ENCODE measurements at regions not wholly inside any gene's neighbourhood (a gene's known extent, or its start where the extent isn't known, plus 50 kb on each side); places are given as distances from the start of the nearest gene placed in this dataset.

DNA sequence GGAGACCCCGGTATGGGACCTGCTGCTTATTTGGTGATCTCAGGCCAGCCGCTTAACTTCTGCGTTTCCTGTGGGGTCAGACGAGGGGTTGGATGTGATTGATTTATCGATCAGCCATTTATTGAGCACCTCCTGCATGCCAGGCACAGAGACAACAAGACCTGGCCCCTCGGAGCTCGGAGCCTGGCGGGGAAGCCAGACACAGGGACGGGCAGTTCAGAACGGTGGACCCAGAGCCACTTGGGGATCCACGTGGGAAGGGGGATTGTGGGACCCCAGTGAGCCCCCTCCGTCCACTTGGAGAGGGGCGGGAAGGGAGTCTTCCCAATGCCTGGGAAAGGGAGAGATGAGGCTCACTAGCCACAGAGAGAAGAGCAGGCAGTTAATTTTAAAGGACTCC is 84.7 kb upstream of the CIBAR2 start:
- no peak for ATAC-seq
- intact Hi-C loops (cut with DNase I), result no loop called here
- H3K4me3 ChIP-seq, result no peak overlapping the region
- TF ChIP-seq POLR2A (IDR thresholded peaks at IDR 0.05), result no peak
- TF ChIP-seq, protein P1, sequence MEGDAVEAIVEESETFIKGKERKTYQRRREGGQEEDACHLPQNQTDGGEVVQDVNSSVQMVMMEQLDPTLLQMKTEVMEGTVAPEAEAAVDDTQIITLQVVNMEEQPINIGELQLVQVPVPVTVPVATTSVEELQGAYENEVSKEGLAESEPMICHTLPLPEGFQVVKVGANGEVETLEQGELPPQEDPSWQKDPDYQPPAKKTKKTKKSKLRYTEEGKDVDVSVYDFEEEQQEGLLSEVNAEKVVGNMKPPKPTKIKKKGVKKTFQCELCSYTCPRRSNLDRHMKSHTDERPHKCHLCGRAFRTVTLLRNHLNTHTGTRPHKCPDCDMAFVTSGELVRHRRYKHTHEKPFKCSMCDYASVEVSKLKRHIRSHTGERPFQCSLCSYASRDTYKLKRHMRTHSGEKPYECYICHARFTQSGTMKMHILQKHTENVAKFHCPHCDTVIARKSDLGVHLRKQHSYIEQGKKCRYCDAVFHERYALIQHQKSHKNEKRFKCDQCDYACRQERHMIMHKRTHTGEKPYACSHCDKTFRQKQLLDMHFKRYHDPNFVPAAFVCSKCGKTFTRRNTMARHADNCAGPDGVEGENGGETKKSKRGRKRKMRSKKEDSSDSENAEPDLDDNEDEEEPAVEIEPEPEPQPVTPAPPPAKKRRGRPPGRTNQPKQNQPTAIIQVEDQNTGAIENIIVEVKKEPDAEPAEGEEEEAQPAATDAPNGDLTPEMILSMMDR (IDR thresholded peaks at IDR 0.05), result no peak
- H3K36me3 ChIP-seq (replicated peaks in 1 of 2; ENCODE audit: insufficient read depth in 1 of 2, low read depth in 2 of 2), result no peaks in the 10 kb centered on the region
- H3K4me1 ChIP-seq, result peaks cover 44% of the 10 kb centered on the region
- H3K27ac ChIP-seq, result peak overlapping the region; percentile 68 to 89 (median 78)
- H3K9me3 ChIP-seq, result no peaks in the 10 kb centered on the region
- DNase-seq, result no peak
- no peaks in the 10 kb centered on the region for H3K27me3 ChIP-seq
- 49 to 81% methylated on average over 12 to 13 of the region's 13 CpGs for WGBS, 2 donors

DNA sequence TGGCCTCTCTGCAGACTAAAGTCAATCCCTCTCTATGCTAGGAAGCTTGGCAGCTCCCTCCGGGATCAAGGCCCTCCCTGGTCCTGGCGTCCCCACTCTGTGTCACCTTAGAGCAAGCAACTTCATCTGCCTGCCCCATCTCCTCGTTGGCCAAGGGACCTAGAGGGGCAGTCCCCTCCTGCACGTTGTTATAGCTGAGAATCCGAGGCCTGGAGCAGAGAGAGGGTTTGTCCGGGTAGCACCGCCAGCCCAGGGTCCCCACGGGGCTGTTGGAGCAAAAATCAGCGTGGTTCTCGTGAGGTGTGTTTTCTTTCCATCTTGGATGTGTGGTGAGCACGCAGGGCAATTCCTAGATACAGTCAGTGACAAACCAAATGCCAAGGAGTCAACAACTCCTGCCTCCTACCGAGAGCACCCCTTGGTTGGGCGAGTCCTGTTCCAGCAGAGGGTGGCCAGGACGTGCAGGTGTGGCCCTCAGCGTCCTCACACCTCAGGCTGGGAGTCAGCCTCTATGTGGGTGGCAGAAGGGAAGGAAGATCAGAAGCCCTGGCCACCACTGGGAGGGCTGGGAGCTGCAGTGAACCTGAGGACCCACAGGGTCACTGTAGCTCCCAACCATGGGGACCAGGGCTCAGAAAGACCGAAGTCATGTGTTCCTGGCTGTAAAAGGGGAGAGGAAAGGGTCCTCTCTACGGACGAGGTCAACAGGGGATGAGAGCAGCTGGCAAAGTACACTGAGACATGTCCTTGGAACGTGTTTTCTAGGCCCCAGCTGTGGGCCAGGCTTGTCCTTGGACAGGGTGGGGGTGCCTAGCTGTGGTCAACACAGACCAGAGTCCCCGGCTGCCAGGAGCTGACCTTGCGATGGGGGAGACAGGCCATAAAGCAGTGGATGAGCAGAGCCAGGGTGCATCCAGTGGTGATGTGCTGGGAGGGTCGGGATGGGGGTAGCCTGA is 85.6 kb upstream of the CIBAR2 start:
- Histone ChIP-seq H3K9me3 (no peaks in the 10 kb centered on the region), H3K4me3 (no peak overlapping the region), H3K27ac (peak overlapping the region; percentile 68 to 89 (median 78)), H3K27me3 (no peaks in the 10 kb centered on the region), H3K4me1 (peaks cover 53% of the 10 kb centered on the region), H3K36me3 (replicated peaks in 1 of 2; ENCODE audit: insufficient read depth in 1 of 2, low read depth in 2 of 2) (no peaks in the 10 kb centered on the region)
- intact Hi-C loops (cut with DNase I), result no loop called here
- ATAC-seq (no peak), DNase-seq (peak in 3 of 4 donors; percentile 63 to 66 (median 66))
- 54 to 60% methylated on average over 19 to 22 of the region's 22 CpGs for WGBS, 2 donors
- TF ChIP-seq POLR2A (IDR thresholded peaks at IDR 0.05), result no peak
- TF ChIP-seq, protein P1 (IDR thresholded peaks at IDR 0.05), result no peak

DNA sequence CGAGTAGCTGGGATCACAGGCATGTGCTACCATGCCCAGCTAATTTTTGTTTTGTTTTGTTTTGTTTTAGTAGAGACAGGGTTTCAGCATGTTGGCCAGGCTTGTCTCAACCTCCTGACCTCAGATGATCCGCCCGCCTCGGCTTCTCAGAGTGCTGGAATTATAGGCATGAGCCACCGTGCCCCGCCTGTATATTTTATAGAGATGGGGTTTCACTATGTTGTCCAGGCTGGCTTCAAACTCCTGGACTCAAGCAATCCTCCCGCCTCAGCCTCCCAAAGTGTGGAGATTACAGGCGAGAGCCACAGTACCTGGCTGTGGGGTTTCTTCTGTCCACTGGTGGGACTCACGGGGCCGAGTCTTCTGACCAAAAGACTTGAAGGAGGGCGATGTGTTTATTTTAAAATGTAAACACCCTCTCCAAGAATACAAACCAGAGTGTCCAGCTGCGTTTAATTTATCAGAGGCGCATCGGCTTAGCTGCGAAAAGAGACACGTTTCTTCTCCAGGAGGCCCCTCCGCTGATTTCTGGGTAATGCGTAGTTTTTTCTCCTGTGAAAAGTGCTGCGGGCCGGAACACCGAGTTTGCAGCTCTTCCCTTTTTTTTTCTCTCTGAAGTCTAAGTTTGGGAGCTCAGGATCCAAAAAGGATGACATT is 86.9 kb upstream of the CIBAR2 start:
- Histone ChIP-seq H3K27ac (peak overlapping the region in 1 of 4 donors; percentile 89), H3K4me3 (no peak overlapping the region), H3K9me3 (no peaks in the 10 kb centered on the region), H3K4me1 (peaks cover 66% of the 10 kb centered on the region), H3K36me3 (replicated peaks in 1 of 2; ENCODE audit: insufficient read depth in 1 of 2, low read depth in 2 of 2) (no peaks in the 10 kb centered on the region), H3K27me3 (no peaks in the 10 kb centered on the region)
- 89% methylated on average over 21 of the region's 21 CpGs for WGBS, 2 donors
- TF ChIP-seq, protein P1 (IDR thresholded peaks at IDR 0.05), result no peak
- intact Hi-C loops (cut with DNase I), result no loop called here
- DNase-seq (no peak), ATAC-seq (no peak)

DNA sequence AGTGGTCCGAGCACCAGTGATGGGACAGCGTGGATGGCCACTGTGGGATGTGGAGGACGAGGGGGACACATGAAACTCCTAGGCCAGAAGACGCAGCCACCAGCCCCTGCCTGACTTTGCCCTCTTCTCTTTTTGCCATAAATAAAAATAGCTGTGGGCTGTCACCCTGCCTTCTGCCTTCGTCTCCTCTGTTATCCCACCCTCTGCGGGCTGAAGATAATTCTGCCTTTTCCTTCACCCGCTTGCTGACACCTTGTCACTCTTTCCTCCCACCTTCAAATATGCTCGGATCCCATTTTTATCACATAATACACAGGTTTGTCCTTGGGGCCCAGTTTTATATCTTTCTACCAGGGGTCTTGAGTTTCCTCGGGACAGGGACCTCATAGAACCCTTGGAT is 87.6 kb upstream of the CIBAR2 start:
- Histone ChIP-seq H3K9me3 (no peaks in the 10 kb centered on the region), H3K27me3 (no peaks in the 10 kb centered on the region), H3K27ac (no peak overlapping the region), H3K4me1 (peaks cover 66% of the 10 kb centered on the region), H3K4me3 (no peak overlapping the region), H3K36me3 (replicated peaks in 1 of 2; ENCODE audit: insufficient read depth in 1 of 2, low read depth in 2 of 2) (no peaks in the 10 kb centered on the region)
- 64 to 77% methylated on average over 9 of the region's 9 CpGs for WGBS, 2 donors
- DNase-seq (no peak), ATAC-seq (no peak)
- intact Hi-C loops (cut with DNase I), result no loop called here
- TF ChIP-seq, protein P1 (IDR thresholded peaks at IDR 0.05), result no peak
- TF ChIP-seq POLR2A (IDR thresholded peaks at IDR 0.05), result no peak

All from body of pancreas (tissue), 4 donors.